ENCODE measurements at regions not wholly inside any gene's neighbourhood (a gene's known extent, or its start where the extent isn't known, plus 50 kb on each side); places are given as distances from the start of the nearest gene placed in this dataset.
A peak's percentile ranks its signal among the peaks of the same experiment; 100 is the strongest.

GRCh38 chr9:108467653-108468324, 388.0 kb downstream of the ACTL7B start:
- Mint-ChIP-seq H3K27me3 (ENCODE audit: insufficient read depth, unreplicated experiment) (no peaks in the 10 kb centered on the region), H3K4me3 (ENCODE audit: unreplicated experiment) (no peak overlapping the region), H3K4me1 (ENCODE audit: insufficient read depth, unreplicated experiment) (peaks cover 36% of the 10 kb centered on the region), H3K9me3 (ENCODE audit: unreplicated experiment) (no peaks in the 10 kb centered on the region), H3K36me3 (ENCODE audit: insufficient read depth, unreplicated experiment) (no peaks in the 10 kb centered on the region), H3K27ac (ENCODE audit: low read depth, unreplicated experiment) (no peak overlapping the region)
- ChIA-PET POLR2A (interaction anchor here (1.6 kb wide), 1 partner anchor 23 kb away, joined by 3 read pairs; no protein-coding TSS in a partner anchor), CTCF (interaction anchor here (0.6 to 1.5 kb wide), 8 partner anchors 17 to 1080 kb away, joined by 3 to 9 read pairs (median 4); no protein-coding TSS in a partner anchor)
- TF ChIP-seq, protein P1, sequence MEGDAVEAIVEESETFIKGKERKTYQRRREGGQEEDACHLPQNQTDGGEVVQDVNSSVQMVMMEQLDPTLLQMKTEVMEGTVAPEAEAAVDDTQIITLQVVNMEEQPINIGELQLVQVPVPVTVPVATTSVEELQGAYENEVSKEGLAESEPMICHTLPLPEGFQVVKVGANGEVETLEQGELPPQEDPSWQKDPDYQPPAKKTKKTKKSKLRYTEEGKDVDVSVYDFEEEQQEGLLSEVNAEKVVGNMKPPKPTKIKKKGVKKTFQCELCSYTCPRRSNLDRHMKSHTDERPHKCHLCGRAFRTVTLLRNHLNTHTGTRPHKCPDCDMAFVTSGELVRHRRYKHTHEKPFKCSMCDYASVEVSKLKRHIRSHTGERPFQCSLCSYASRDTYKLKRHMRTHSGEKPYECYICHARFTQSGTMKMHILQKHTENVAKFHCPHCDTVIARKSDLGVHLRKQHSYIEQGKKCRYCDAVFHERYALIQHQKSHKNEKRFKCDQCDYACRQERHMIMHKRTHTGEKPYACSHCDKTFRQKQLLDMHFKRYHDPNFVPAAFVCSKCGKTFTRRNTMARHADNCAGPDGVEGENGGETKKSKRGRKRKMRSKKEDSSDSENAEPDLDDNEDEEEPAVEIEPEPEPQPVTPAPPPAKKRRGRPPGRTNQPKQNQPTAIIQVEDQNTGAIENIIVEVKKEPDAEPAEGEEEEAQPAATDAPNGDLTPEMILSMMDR (IDR thresholded peaks at IDR 0.05; ENCODE audit: unreplicated experiment), result no peak
- BruUV-seq (replicated peaks), result no TSS peak
- intact Hi-C loops (cut with micrococcal nuclease), result no loop called here
- no peak for DNase-seq (ENCODE audit: unreplicated experiment)

GRCh38 chr9:108467161-108467560, 388.6 kb downstream of the ACTL7B start:
- intact Hi-C loops (cut with micrococcal nuclease), result no loop called here
- no peak overlapping the region for H3K27ac Mint-ChIP-seq (ENCODE audit: low read depth, unreplicated experiment)
- ChIA-PET POLR2A (interaction anchor here (0.7 kb wide), 1 partner anchor 18 kb away, joined by 4 read pairs; no protein-coding TSS in a partner anchor), CTCF (interaction anchor here (0.9 kb wide), 1 partner anchor 84 kb away, joined by 3 read pairs; no protein-coding TSS in a partner anchor)
- no TSS peak for BruUV-seq (replicated peaks)
- no peak for DNase-seq (ENCODE audit: unreplicated experiment)
- TF ChIP-seq, protein P1 (IDR thresholded peaks at IDR 0.05; ENCODE audit: unreplicated experiment), result no peak
- H3K4me3 Mint-ChIP-seq (ENCODE audit: unreplicated experiment), result no peak overlapping the region
- no peaks in the 10 kb centered on the region for H3K36me3 Mint-ChIP-seq (ENCODE audit: insufficient read depth, unreplicated experiment)
- H3K9me3 Mint-ChIP-seq (ENCODE audit: unreplicated experiment), result no peaks in the 10 kb centered on the region
- H3K27me3 Mint-ChIP-seq (ENCODE audit: insufficient read depth, unreplicated experiment), result no peaks in the 10 kb centered on the region
- H3K4me1 Mint-ChIP-seq (ENCODE audit: insufficient read depth, unreplicated experiment), result peaks cover 30% of the 10 kb centered on the region

GRCh38 chr9:108466304-108466703, 389.5 kb downstream of the ACTL7B start:
- no TSS peak for BruUV-seq (replicated peaks)
- intact Hi-C loops (cut with micrococcal nuclease), result no loop called here
- H3K36me3 Mint-ChIP-seq (ENCODE audit: insufficient read depth, unreplicated experiment), result no peaks in the 10 kb centered on the region
- H3K9me3 Mint-ChIP-seq (ENCODE audit: unreplicated experiment), result no peaks in the 10 kb centered on the region
- peaks cover 25% of the 10 kb centered on the region for H3K4me1 Mint-ChIP-seq (ENCODE audit: insufficient read depth, unreplicated experiment)
- no peak overlapping the region for H3K4me3 Mint-ChIP-seq (ENCODE audit: unreplicated experiment)
- ChIA-PET POLR2A (interaction anchor here (0.6 to 1.7 kb wide), 7 partner anchors 10 to 989 kb away, joined by 3 to 6 read pairs (median 4); no protein-coding TSS in a partner anchor), CTCF (no interaction called here)
- H3K27me3 Mint-ChIP-seq (ENCODE audit: insufficient read depth, unreplicated experiment), result no peaks in the 10 kb centered on the region
- no peak for DNase-seq (ENCODE audit: unreplicated experiment)
- TF ChIP-seq, protein P1 (IDR thresholded peaks at IDR 0.05; ENCODE audit: unreplicated experiment), result no peak
- H3K27ac Mint-ChIP-seq (ENCODE audit: low read depth, unreplicated experiment), result no peak overlapping the region

GRCh38 chr9:108463932-108464606, 391.7 kb downstream of the ACTL7B start:
- ChIA-PET POLR2A (interaction anchor here (0.8 to 1.7 kb wide), 6 partner anchors 14 to 423 kb away, joined by 3 to 5 read pairs (median 3); no protein-coding TSS in a partner anchor), CTCF (interaction anchor here (0.6 to 0.7 kb wide), 2 partner anchors 192 to 315 kb away, joined by 3 to 4 read pairs; no protein-coding TSS in a partner anchor)
- no peaks in the 10 kb centered on the region for H3K9me3 Mint-ChIP-seq (ENCODE audit: unreplicated experiment)
- TF ChIP-seq, protein P1 (IDR thresholded peaks at IDR 0.05; ENCODE audit: unreplicated experiment), result no peak
- intact Hi-C loops (cut with micrococcal nuclease), result no loop called here
- no peak overlapping the region for H3K4me3 Mint-ChIP-seq (ENCODE audit: unreplicated experiment)
- peaks cover 15% of the 10 kb centered on the region for H3K4me1 Mint-ChIP-seq (ENCODE audit: insufficient read depth, unreplicated experiment)
- no peaks in the 10 kb centered on the region for H3K27me3 Mint-ChIP-seq (ENCODE audit: insufficient read depth, unreplicated experiment)
- no TSS peak for BruUV-seq (replicated peaks)
- no peaks in the 10 kb centered on the region for H3K36me3 Mint-ChIP-seq (ENCODE audit: insufficient read depth, unreplicated experiment)
- peak overlapping the region; percentile 46 for H3K27ac Mint-ChIP-seq (ENCODE audit: low read depth, unreplicated experiment)
- DNase-seq (ENCODE audit: unreplicated experiment), result peak; percentile 76
